ENCODE measurements at regions not wholly inside any gene's neighbourhood (a gene's known extent, or its start where the extent isn't known, plus 50 kb on each side); places are given as distances from the start of the nearest gene placed in this dataset.

DNA sequence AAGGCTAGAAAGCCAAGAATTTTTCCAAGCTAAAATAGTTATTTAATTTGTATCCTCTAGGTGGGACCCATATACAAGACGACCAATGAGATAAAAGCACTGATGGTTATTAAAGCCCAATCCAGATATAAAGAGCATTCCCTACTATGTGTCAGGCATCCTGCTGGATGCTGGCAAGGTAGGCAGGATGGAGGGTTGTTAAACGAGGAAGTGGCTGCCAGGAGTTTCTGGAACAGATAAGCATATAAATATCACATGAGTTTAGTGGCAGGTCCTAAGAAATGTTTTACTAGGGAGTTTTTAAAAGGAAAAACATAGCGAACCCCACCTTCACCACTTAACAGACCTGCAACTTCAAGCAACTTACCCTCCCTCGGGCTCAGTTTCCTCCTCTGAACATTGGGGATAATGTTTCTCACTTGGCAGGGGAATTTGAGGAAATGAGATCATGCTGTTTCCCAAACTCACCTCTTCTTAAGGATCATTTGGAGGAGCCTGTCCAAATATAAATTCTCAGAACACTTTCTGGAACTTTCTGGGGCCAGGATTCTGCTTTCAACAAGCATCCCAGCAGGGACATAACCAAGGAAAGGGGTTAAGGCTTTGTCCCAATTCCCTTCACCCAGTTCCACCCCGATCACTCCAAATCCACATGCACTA lies 94.3 kb upstream of the LDB2 start:
- intact Hi-C loops (cut with DNase I) = no loop called here
- Histone ChIP-seq H3K36me3 (replicated peaks in 1 of 2; ENCODE audit: insufficient read depth in 1 of 2, low read depth in 2 of 2) (no peaks in the 10 kb centered on the region), H3K9me3 (no peaks in the 10 kb centered on the region), H3K27ac (no peak overlapping the region), H3K27me3 (no peaks in the 10 kb centered on the region), H3K4me1 (no peaks in the 10 kb centered on the region), H3K4me3 (no peak overlapping the region)
- ATAC-seq (no peak), DNase-seq (no peak)
- TF ChIP-seq POLR2A (IDR thresholded peaks at IDR 0.05) = no peak
- TF ChIP-seq, protein P1, sequence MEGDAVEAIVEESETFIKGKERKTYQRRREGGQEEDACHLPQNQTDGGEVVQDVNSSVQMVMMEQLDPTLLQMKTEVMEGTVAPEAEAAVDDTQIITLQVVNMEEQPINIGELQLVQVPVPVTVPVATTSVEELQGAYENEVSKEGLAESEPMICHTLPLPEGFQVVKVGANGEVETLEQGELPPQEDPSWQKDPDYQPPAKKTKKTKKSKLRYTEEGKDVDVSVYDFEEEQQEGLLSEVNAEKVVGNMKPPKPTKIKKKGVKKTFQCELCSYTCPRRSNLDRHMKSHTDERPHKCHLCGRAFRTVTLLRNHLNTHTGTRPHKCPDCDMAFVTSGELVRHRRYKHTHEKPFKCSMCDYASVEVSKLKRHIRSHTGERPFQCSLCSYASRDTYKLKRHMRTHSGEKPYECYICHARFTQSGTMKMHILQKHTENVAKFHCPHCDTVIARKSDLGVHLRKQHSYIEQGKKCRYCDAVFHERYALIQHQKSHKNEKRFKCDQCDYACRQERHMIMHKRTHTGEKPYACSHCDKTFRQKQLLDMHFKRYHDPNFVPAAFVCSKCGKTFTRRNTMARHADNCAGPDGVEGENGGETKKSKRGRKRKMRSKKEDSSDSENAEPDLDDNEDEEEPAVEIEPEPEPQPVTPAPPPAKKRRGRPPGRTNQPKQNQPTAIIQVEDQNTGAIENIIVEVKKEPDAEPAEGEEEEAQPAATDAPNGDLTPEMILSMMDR (IDR thresholded peaks at IDR 0.05) = no peak
- 33 to 43% methylated on average over 5 of the region's 5 CpGs for WGBS, 2 donors

GRCh38 chr4:16991450-16991849 lies 93.0 kb upstream of the LDB2 start:
- WGBS, 2 donors = 31 to 57% methylated on average over 5 of the region's 5 CpGs
- Histone ChIP-seq H3K27ac (no peak overlapping the region), H3K9me3 (no peaks in the 10 kb centered on the region), H3K4me1 (no peaks in the 10 kb centered on the region), H3K36me3 (replicated peaks in 1 of 2; ENCODE audit: insufficient read depth in 1 of 2, low read depth in 2 of 2) (no peaks in the 10 kb centered on the region), H3K27me3 (no peaks in the 10 kb centered on the region), H3K4me3 (no peak overlapping the region)
- no peak for DNase-seq
- intact Hi-C loops (cut with DNase I) = no loop called here
- no peak for ATAC-seq
- TF ChIP-seq, protein P1 (IDR thresholded peaks at IDR 0.05) = no peak
- TF ChIP-seq POLR2A (IDR thresholded peaks at IDR 0.05) = no peak

- H3K9me3 ChIP-seq = no peaks in the 10 kb centered on the region
These were observed 90.9 kb upstream of the LDB2 start for GRCh38 chr4:16989371-16989770.

DNA sequence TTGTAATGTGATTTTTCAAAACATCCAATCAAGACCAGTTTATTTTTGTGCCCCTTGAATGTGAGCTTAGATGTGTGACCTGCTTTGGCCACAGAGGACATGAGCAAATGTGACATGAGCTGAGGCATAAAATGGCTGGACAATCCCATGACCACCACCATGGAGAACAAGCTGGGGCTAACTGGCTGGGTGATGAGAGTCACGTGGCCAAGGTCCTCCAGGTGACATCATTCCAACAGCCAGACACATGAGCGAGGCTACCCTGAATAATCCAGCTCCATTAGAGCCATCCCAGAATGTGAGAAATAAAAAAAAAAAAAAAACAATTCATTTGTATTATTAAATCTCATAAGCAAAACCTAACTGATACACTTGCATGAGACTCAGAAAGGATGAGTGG lies 90.4 kb upstream of the LDB2 start:
- ATAC-seq (no peak), DNase-seq (no peak)
- no peak for TF ChIP-seq POLR2A (IDR thresholded peaks at IDR 0.05)
- TF ChIP-seq, protein P1 (IDR thresholded peaks at IDR 0.05) = no peak
- no peaks in the 10 kb centered on the region for H3K27me3 ChIP-seq
- intact Hi-C loops (cut with DNase I) = no loop called here
- H3K27ac ChIP-seq = no peak overlapping the region
- H3K9me3 ChIP-seq = no peaks in the 10 kb centered on the region
- no peaks in the 10 kb centered on the region for H3K36me3 ChIP-seq (replicated peaks in 1 of 2; ENCODE audit: insufficient read depth in 1 of 2, low read depth in 2 of 2)
- no peaks in the 10 kb centered on the region for H3K4me1 ChIP-seq
- WGBS, 2 donors = 72 to 78% methylated on average over 2 of the region's 2 CpGs
- no peak overlapping the region for H3K4me3 ChIP-seq

More at GRCh38 chr4:16989371-16989770, 90.9 kb upstream of the LDB2 start:
- Histone ChIP-seq H3K27me3 (no peaks in the 10 kb centered on the region), H3K27ac (no peak overlapping the region), H3K4me1 (no peaks in the 10 kb centered on the region), H3K4me3 (no peak overlapping the region), H3K36me3 (replicated peaks in 1 of 2; ENCODE audit: insufficient read depth in 1 of 2, low read depth in 2 of 2) (no peaks in the 10 kb centered on the region)
- TF ChIP-seq POLR2A (IDR thresholded peaks at IDR 0.05) = no peak
- TF ChIP-seq, protein P1 (IDR thresholded peaks at IDR 0.05) = no peak
- ATAC-seq (no peak), DNase-seq (no peak)
- 43 to 57% methylated on average over 1 of the region's 1 CpG for WGBS, 2 donors
- intact Hi-C loops (cut with DNase I) = no loop called here

GRCh38 chr4:16977081-16977480 lies 78.6 kb upstream of the LDB2 start:
- TF ChIP-seq, protein P1 (IDR thresholded peaks at IDR 0.05) = no peak
- no peak for TF ChIP-seq POLR2A (IDR thresholded peaks at IDR 0.05)
- intact Hi-C loops (cut with DNase I) = no loop called here
- no peaks in the 10 kb centered on the region for H3K27me3 ChIP-seq
- H3K4me1 ChIP-seq = no peaks in the 10 kb centered on the region
- H3K36me3 ChIP-seq (replicated peaks in 1 of 2; ENCODE audit: insufficient read depth in 1 of 2, low read depth in 2 of 2) = no peaks in the 10 kb centered on the region
- DNase-seq = no peak
- H3K4me3 ChIP-seq = no peak overlapping the region
- no peaks in the 10 kb centered on the region for H3K9me3 ChIP-seq
- ATAC-seq = no peak
- H3K27ac ChIP-seq = no peak overlapping the region

All from body of pancreas (tissue), 4 donors.